Activated CD4-positive, alpha-beta memory T cell treated with anti-CD3 and anti-CD28 coated beads for 36 hours (primary cell): ENCODE measurements at regions not wholly inside any gene's neighbourhood (a gene's known extent, or its start where the extent isn't known, plus 50 kb on each side); places are given as distances from the start of the nearest gene placed in this dataset.
"Not testable (repeated sequence)": the region's sequence is repeated elsewhere in the genome, so short reads cannot be mapped to it uniquely, and the experiment has no call there.

Experiments
- CTCF ChIA-PET: fragments of 350-600 bp; sonication (Branson Sonifier 250); formaldehyde crosslinking; loops from one replicate; lab custom pipeline; 2021; ENCODE audit warnings: antibody characterized with exemption, inconsistent platforms; lab: Charles Lee
- POLR2A ChIA-PET: fragments of 350-600 bp; sonication (Branson Sonifier 250); formaldehyde crosslinking; loops from one replicate; lab custom pipeline; 2021; ENCODE audit warnings: antibody characterized with exemption; lab: Charles Lee
- DNase-seq: peaks from one replicate; pipeline ENCODE4 v3.0.0-alpha.2; 2020
- H3K27ac Mint-ChIP-seq: one replicate; pipeline ENCODE4 v1.8.0; 2021; ENCODE audit warnings: mixed read lengths
- H3K27me3 Mint-ChIP-seq: one replicate; pipeline ENCODE4 v1.8.0; 2021; ENCODE audit warnings: mixed read lengths
- H3K36me3 Mint-ChIP-seq: one replicate; pipeline ENCODE4 v1.8.0; 2021; ENCODE audit warnings: mixed read lengths
- H3K4me1 Mint-ChIP-seq: one replicate; pipeline ENCODE4 v1.8.0; 2021; ENCODE audit warnings: low read depth, mixed read lengths
- H3K4me3 Mint-ChIP-seq: one replicate; pipeline ENCODE4 v1.8.0; 2021; ENCODE audit warnings: mild to moderate bottlenecking, mixed read lengths
- H3K9me3 Mint-ChIP-seq: one replicate; pipeline ENCODE4 v1.8.0; 2021; ENCODE audit warnings: mixed read lengths
- intact Hi-C: fragments of 100-400 bp; cut with micrococcal nuclease; formaldehyde crosslinking; loops from one replicate; pipeline ENCODE4 v1.15.1; 2023

GRCh38 chr17:5759501-5759925 is 175.2 kb upstream of the NLRP1 start:
- ChIA-PET POLR2A (no interaction called here), CTCF (interaction anchor here (0.6 to 0.9 kb wide), 2 partner anchors 11 to 1369 kb away, joined by 3 read pairs; no protein-coding TSS in a partner anchor)
- Mint-ChIP-seq H3K36me3 (no peaks in the 10 kb centered on the region), H3K27me3 (peaks cover 24% of the 10 kb centered on the region), H3K27ac (no peak overlapping the region), H3K4me3 (no peak overlapping the region), H3K4me1 (no peaks in the 10 kb centered on the region), H3K9me3 (no peaks in the 10 kb centered on the region)
- DNase-seq = no peak
- intact Hi-C loops = no loop called here

DNA sequence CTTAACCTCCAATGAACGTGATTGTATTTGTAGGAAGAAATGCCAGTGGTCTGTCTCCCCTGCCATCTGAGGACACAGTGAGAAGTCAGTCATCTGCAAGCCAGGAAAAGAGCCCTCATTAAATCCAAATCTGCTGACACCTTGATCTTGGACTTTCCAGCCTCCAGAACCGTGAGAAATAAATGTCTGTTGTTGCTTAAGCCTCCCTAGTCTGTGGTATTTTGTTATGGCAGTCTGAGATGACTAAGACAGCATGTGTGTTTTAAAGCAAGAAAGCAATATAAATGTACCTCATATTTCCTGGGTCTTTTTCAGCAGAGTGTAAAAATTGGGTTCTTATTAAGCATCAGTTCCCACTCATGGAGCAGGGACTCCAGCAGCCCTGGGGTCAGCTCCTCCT is 177.9 kb upstream of the NLRP1 start:
- no peak overlapping the region for H3K27ac Mint-ChIP-seq
- no peak overlapping the region for H3K4me3 Mint-ChIP-seq
- no peaks in the 10 kb centered on the region for H3K36me3 Mint-ChIP-seq
- no peaks in the 10 kb centered on the region for H3K9me3 Mint-ChIP-seq
- POLR2A ChIA-PET = no interaction called here
- no peaks in the 10 kb centered on the region for H3K4me1 Mint-ChIP-seq
- DNase-seq = no peak
- peaks cover 23% of the 10 kb centered on the region for H3K27me3 Mint-ChIP-seq
- intact Hi-C loops = no loop called here
- CTCF ChIA-PET = no interaction called here

DNA sequence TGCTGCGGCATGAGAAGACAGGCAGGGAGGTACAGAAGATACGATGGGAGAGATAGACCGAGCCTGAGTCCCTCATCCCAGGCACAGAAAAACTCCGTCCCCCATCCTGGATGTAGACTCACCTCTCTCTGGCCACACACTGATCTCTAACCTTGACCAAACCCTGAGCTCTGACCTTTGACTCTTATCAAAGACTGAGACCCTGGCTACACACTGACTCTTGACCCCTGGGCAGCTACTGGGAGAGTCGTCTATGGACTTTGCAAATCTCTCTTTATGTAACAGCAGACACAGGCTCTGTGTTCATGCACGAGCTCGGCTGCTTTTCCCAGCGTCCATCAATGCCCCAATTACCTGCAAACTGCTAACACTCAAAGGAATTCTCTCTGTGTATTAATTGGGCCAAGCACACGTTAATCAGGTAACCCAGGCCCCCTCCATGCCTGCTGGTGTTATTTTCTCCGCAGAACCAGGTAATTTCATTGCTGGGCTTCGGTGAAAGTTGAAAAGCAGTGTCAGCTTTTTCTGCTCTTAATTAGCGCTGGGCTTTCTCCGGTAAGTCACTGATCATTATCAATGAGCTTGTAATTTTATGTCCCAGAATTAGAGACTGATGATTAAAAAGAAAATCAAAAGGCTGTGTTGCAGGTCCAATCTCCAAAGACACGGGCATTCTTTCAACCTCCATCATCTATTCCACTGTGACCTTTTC is 179.4 kb upstream of the NLRP1 start:
- H3K4me1 Mint-ChIP-seq = no peaks in the 10 kb centered on the region
- H3K36me3 Mint-ChIP-seq = no peaks in the 10 kb centered on the region
- ChIA-PET CTCF (no interaction called here), POLR2A (no interaction called here)
- peaks cover 29% of the 10 kb centered on the region for H3K27me3 Mint-ChIP-seq
- no peaks in the 10 kb centered on the region for H3K9me3 Mint-ChIP-seq
- DNase-seq = no peak
- intact Hi-C loops = no loop called here
- H3K27ac Mint-ChIP-seq = no peak overlapping the region
- no peak overlapping the region for H3K4me3 Mint-ChIP-seq

GRCh38 chr17:5769593-5770354 is 185.5 kb upstream of the NLRP1 start:
- Mint-ChIP-seq H3K36me3 (no peaks in the 10 kb centered on the region), H3K27ac (no peak overlapping the region), H3K4me1 (no peaks in the 10 kb centered on the region), H3K9me3 (no peaks in the 10 kb centered on the region), H3K4me3 (no peak overlapping the region), H3K27me3 (peaks cover 24% of the 10 kb centered on the region)
- ChIA-PET CTCF (interaction anchor here (0.5 kb wide), 1 partner anchor 33 kb away, joined by 4 read pairs; no protein-coding TSS in a partner anchor), POLR2A (no interaction called here)
- DNase-seq = no peak
- intact Hi-C loops = no loop called here

DNA sequence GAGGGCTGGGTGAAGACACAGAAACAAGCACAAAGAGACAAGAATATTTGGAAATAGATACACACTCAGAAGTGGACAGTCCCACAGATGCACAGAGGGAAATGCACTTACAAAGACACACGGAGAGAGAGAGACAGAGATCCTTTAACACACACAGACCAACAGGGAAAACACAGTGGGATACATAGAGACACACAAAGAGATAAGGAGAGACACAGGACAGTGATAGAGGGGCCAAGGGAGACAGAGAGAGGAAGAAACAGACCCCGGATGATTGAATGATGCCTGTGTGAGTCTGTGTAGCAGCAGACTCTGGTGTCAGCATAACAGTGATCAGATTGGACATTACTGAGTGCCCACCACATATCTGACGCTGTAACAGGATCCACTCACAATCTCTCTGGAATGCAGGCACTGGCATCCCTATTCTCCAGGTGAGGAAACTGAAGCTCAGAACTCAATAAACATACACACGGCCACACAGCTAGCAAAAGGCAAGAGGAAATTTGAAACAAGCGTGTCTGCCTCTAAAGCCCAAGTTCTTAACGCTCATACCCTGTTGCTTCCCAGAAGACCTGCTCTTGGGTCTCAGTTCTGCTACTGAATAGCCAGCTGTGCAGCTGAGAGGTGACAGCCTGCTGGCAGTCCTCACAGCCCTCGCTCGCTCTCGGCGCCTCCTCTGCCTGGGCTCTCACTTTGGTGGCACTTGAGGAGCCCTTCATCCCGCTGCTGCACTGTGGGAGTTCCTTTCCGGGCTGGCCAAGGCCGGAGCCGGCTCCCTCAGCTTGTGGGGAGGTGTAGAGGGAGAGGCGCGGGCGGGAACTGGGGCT is 186.3 kb upstream of the NLRP1 start:
- DNase-seq = no peak
- ChIA-PET CTCF (no interaction called here), POLR2A (no interaction called here)
- Mint-ChIP-seq H3K4me3 (no peak overlapping the region), H3K36me3 (no peaks in the 10 kb centered on the region), H3K27me3 (peaks cover 28% of the 10 kb centered on the region), H3K27ac (no peak overlapping the region), H3K4me1 (no peaks in the 10 kb centered on the region), H3K9me3 (no peaks in the 10 kb centered on the region)
- intact Hi-C loops = no loop called here

DNA sequence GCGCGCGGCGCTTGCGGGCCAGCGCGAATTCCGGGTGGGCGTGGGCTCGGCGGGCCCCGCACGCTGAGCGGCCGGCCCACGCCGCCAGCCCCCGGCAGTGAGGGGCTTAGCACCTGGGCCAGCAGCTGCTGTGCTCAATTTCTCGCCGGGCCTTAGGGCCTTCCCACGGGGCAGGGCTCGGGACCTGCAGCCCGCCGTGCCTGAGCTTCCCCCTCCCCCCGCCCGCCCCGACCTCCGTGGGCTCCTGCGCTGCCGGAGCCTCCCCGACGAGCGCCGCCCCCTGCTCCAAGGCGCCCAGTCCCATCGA is 186.9 kb upstream of the NLRP1 start:
- CTCF ChIA-PET, H3K4me1 Mint-ChIP-seq, DNase-seq, intact Hi-C loops, H3K36me3 Mint-ChIP-seq, H3K27ac Mint-ChIP-seq, H3K9me3 Mint-ChIP-seq, H3K4me3 Mint-ChIP-seq, POLR2A ChIA-PET: not testable (repeated sequence)
- peaks cover 28% of the 10 kb centered on the region for H3K27me3 Mint-ChIP-seq

DNA sequence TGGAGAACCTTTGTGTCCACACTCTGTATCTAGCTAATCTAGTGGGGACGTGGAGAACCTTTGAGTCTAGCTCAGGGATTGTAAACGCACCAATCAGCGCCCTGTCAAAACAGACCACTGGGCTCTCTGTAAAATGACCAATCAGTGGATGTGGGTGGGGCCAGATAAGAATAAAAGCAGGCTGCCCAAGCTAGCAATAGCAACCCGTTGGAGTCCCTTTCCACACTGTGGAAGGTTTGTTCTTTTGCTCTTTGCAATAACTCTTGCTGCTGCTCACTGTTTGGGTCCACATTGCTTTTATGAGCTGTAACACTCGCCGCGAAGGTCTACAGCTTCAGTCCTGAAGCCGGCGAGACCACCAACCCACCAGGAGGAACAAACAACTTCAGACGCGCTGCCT is 187.7 kb upstream of the NLRP1 start:
- intact Hi-C loops, CTCF ChIA-PET, H3K4me1 Mint-ChIP-seq, H3K36me3 Mint-ChIP-seq, H3K27ac Mint-ChIP-seq, H3K9me3 Mint-ChIP-seq, H3K4me3 Mint-ChIP-seq, DNase-seq, POLR2A ChIA-PET: not testable (repeated sequence)
- H3K27me3 Mint-ChIP-seq = peaks cover 26% of the 10 kb centered on the region

DNA sequence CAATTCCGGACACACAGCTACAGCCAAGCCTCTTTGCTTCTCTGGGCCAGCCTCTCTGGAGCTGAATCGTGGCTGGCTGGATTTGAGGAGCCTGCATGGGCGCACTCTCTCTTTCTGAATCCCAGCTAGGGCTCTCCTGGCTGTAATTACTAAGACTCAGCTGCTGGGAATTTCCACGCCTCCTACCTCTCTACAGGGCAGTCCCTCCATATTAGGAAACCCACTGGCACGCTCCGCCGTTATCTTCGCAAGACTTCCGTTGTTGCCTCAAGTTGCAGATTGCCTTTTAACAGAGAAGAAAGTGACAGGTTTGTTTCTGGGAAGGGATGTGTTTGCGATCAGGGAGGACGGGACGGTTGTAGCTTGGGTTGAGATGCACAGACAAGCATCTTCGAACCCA is 188.4 kb upstream of the NLRP1 start:
- Mint-ChIP-seq H3K27me3 (peaks cover 25% of the 10 kb centered on the region), H3K27ac (no peak overlapping the region), H3K9me3 (no peaks in the 10 kb centered on the region), H3K4me1 (peaks cover 6% of the 10 kb centered on the region), H3K36me3 (no peaks in the 10 kb centered on the region), H3K4me3 (no peak overlapping the region)
- intact Hi-C loops = no loop called here
- ChIA-PET CTCF (no interaction called here), POLR2A (no interaction called here)
- no peak for DNase-seq

GRCh38 chr17:5773816-5774360 is 189.6 kb upstream of the NLRP1 start:
- Mint-ChIP-seq H3K27me3 (peaks cover 18% of the 10 kb centered on the region), H3K4me3 (no peak overlapping the region), H3K36me3 (no peaks in the 10 kb centered on the region), H3K27ac (no peak overlapping the region), H3K4me1 (peaks cover 6% of the 10 kb centered on the region), H3K9me3 (no peaks in the 10 kb centered on the region)
- no peak for DNase-seq
- CTCF ChIA-PET = interaction anchor here (0.6 kb wide), 1 partner anchor 842 kb away, joined by 3 read pairs; no protein-coding TSS in a partner anchor
- intact Hi-C loops = no loop called here
- POLR2A ChIA-PET = no interaction called here

- peaks cover 6% of the 10 kb centered on the region for H3K4me1 Mint-ChIP-seq
- no peak for DNase-seq
- intact Hi-C loops = no loop called here
- ChIA-PET POLR2A (no interaction called here), CTCF (no interaction called here)
- H3K4me3 Mint-ChIP-seq = no peak overlapping the region
- H3K36me3 Mint-ChIP-seq = no peaks in the 10 kb centered on the region
- H3K27ac Mint-ChIP-seq = no peak overlapping the region
- no peaks in the 10 kb centered on the region for H3K9me3 Mint-ChIP-seq
- H3K27me3 Mint-ChIP-seq = peaks cover 18% of the 10 kb centered on the region
Measured at GRCh38 chr17:5775098-5775497, 190.8 kb upstream of the NLRP1 start.

GRCh38 chr17:5780476-5780875 is 196.2 kb upstream of the NLRP1 start:
- Mint-ChIP-seq H3K9me3 (peaks cover 9% of the 10 kb centered on the region), H3K4me3 (no peak overlapping the region), H3K36me3 (no peaks in the 10 kb centered on the region), H3K4me1 (peaks cover 6% of the 10 kb centered on the region), H3K27me3 (peaks cover 14% of the 10 kb centered on the region), H3K27ac (no peak overlapping the region)
- no peak for DNase-seq
- ChIA-PET POLR2A (no interaction called here), CTCF (no interaction called here)
- intact Hi-C loops = no loop called here
